B cell (primary cell): ENCODE measurements at regions not wholly inside any gene's neighbourhood (a gene's known extent, or its start where the extent isn't known, plus 50 kb on each side); places are given as distances from the start of the nearest gene placed in this dataset.

Experiments
- EZH2 ChIP-seq: IDR thresholded peaks from 2 replicates; pipeline ENCODE4 v1.6.1; 2012; ENCODE audit warnings: borderline replicate concordance, low read depth, mild to moderate bottlenecking, moderate library complexity, low read length; ENCODE audit not compliant: insufficient read depth, poor library complexity, severe bottlenecking
- TF ChIP-seq, protein P1 (sequence below): fragments of 200-600 bp; IDR thresholded peaks from one replicate; pipeline ENCODE4 v1.8.0; 2022; ENCODE audit warnings: antibody characterized with exemption, mild to moderate bottlenecking

- TF ChIP-seq, protein P1, sequence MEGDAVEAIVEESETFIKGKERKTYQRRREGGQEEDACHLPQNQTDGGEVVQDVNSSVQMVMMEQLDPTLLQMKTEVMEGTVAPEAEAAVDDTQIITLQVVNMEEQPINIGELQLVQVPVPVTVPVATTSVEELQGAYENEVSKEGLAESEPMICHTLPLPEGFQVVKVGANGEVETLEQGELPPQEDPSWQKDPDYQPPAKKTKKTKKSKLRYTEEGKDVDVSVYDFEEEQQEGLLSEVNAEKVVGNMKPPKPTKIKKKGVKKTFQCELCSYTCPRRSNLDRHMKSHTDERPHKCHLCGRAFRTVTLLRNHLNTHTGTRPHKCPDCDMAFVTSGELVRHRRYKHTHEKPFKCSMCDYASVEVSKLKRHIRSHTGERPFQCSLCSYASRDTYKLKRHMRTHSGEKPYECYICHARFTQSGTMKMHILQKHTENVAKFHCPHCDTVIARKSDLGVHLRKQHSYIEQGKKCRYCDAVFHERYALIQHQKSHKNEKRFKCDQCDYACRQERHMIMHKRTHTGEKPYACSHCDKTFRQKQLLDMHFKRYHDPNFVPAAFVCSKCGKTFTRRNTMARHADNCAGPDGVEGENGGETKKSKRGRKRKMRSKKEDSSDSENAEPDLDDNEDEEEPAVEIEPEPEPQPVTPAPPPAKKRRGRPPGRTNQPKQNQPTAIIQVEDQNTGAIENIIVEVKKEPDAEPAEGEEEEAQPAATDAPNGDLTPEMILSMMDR, result no peak
- no peak for TF ChIP-seq EZH2
Measured at GRCh38 chr6:113047932-113048331, 700.8 kb downstream of the RFPL4B start.
